HG03139 (cell line): ENCODE measurements at regions not wholly inside any gene's neighbourhood (a gene's known extent, or its start where the extent isn't known, plus 50 kb on each side); places are given as distances from the start of the nearest gene placed in this dataset.
A peak's percentile ranks its signal among the peaks of the same experiment; 100 is the strongest.

Experiments used
- ATAC-seq: cut with Tn5 transposase; IDR thresholded peaks from one replicate; pipeline ENCODE4 v1.9.1; 2021; ENCODE audit not compliant: unreplicated experiment

GRCh38 chr14:22419620-22420019 is 169.4 kb downstream of the DAD1 start:
- no peak for ATAC-seq

GRCh38 chr14:22418631-22419030 is 170.4 kb downstream of the DAD1 start:
- ATAC-seq, result peak; percentile 80

DNA sequence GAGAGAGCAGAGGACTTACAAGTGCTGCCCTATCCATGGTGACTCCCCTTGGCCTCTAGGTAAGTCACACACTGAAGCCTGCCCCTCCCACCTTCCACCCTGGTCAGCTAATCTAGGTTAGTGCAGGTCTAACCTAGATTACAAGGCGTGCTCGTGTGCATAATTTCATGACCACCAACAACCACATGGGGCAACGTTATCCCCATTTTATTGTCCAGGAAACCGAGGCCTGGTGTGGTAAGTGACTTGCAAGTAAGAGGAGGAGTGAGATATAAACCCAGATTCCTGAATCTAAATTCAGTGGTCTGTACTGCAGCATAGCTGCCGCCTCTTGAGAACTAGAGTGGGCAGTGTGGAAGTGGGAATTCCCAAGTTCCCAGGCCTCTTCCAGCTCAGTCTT is 171.1 kb downstream of the DAD1 start:
- no peak for ATAC-seq

- ATAC-seq, result no peak
Observed at GRCh38 chr14:22416193-22416592, 172.8 kb downstream of the DAD1 start.

DNA sequence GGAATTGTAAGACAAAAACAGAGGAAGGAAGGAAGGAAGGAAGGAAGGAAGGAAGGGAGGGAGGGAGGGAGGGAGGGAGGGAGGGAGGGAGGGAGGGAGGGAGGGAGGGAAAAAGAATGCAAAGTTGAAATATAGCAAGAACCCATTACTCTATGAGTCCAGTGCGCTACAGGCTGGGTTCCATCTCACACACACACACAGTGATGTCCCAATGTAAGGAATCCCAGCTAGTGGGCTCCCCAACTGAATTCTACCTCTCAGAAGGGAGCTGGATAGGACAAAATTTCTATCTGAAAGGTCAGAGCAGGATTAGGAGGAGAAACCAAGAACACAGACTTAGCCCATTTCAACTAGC is 173.4 kb downstream of the DAD1 start:
- ATAC-seq, result no peak

DNA sequence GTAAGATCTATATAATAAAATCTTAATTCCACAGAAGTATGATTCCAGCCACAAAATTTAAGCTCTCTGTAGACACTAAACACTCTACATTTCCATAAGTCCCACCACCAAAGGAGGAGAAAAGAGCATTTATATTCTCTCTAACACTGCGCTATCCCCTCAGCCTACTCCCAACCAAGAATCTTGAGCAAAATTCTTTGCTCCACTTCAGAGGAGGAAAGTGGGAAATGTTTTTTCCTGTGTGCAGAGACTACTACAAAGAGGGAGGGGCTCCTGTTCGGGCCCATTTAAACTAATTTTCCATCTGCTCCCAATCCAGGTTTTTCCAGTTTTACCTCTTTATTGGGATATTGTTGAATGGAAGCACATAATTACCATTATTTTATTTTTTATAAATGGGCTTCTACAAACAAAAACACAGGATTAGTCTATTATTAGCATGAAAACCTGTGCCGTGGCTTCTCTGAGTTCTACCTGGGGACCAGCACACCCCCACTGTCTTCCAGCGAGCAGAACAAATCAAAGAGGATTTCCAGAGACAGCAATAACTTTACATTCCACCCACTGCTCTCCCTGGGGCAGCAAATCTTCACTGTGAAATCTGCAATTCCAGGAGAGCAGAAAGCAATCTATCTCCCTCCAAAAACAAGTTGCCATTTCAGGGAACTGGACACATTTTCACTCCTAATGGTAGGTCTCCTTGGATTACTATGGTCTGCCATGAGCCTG is 174.0 kb downstream of the DAD1 start:
- ATAC-seq, result no peak

DNA sequence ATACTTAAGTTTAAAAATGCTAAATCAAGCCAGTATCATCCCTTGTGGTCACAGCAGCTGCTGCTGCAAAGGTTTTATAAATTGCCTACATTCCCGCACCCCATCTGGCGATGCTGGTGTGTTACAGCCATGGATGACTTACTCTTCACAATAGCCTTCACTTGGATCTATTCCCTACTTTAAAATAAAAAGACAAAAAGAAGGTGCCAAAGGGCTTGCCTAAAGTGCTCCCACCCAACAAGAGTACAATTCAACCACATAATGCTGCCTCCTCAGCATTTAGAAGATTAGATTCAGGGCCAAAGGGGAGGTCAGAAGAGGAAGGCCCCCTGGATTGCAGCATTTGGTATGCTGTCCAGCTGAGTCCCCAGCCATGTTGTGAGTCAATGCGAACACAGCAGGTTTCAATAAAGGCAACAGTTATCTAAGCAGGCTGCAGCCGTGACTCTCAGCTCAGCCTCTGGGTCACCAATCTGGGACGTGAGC is 176.1 kb downstream of the DAD1 start:
- ATAC-seq, result no peak

- no peak for ATAC-seq
Observed at GRCh38 chr14:22411398-22412055, 177.5 kb downstream of the DAD1 start.

DNA sequence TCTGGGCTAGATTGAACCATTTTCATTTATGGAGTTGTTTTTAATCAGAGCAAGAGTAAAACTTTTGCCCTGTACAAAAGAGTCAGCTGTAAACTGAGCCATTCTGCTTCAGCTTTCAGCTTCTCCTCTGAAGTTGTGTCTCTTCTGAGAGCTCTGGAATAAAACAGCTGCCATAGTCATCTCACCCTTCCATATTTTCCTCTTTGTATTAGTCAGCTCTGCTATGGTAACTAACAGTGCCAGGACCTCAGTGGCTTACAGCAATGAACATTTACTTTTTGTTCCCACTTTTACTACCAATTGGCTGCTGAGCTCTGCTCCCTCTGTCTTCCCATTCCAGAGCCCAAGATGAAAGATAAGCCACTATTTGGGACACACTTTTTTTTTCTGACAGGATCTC is 178.5 kb downstream of the DAD1 start:
- ATAC-seq, result no peak

DNA sequence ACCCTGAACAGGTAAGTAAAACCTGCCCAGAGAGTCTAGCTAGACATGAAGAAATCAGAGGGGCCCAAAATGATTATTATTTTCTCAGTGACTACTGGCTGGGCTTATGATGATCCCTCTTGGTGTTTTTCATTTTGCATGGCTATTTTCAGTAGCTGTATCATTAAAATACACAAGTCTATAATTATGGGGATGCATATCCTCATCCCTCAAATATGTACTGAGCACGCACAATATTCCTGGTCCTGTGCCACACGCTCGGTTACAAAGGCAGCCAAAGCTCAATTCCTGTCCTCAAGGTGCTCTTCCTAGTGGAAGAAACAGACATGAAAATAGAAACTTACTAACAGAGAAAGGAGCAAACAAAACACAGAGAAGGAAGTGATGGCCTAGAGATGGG is 180.0 kb downstream of the DAD1 start:
- no peak for ATAC-seq

- no peak for ATAC-seq
Observed at GRCh38 chr14:22408547-22408946, 180.5 kb downstream of the DAD1 start.

- ATAC-seq, result no peak
Observed at GRCh38 chr14:22407033-22407432, 182.0 kb downstream of the DAD1 start.

DNA sequence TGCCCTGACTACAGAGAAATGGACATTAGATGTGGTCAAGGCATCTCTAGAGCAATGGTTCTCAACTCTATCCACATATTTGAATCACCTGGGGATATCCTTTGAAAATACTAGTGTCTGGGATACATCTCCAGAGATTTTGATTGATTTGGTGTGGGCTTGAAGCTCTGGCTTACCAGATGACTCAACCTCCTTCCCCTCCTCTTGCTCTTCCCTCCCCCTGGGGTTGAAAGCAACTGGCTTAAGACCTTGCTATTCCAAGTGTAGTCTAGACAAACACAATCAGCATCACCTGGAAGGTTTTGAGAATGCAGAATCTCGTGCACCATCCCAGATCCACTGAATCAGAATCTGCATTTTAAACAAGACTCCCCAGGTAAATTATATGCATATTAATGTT is 183.8 kb downstream of the DAD1 start:
- ATAC-seq, result no peak

DNA sequence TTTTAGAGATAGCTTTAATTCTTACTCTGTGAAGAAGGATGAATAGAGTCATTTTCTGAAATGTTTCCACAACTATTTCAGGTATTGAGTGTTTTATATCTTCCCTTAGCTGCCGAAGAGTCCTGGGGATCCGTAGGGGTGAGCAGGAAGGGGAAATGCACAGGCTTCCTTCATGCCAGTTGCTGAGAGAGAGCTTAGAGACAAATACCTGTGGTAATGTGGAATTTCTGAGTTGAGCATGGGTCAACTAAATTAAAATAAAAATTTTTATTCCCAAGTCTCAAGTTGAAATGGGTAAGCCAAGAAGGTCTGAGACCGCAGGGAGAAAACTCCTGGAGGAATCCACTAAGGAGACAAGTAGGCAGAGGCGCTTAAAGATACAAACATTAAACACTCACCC is 185.7 kb downstream of the DAD1 start:
- no peak for ATAC-seq

- no peak for ATAC-seq
Observed at GRCh38 chr14:22400655-22401259, 188.3 kb downstream of the DAD1 start.

DNA sequence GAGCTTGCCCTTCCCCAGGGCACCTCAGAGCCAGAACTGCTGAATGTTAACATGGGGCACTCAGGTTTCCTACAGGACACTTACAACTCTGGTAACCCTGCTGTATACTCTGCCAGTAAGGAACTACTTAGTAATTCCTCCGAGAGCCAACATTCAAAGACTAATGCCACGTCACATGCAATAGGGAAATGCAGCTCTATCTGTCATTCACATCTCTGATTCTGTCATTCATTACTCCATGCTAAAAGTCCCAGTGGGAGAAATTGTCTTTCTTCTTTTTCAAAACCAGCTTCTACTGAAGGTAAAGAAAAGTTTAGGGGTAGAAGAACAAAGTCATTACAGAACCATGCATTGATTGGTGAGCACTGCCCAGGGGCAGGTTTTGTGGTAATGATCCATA is 189.2 kb downstream of the DAD1 start:
- no peak for ATAC-seq

GRCh38 chr14:22397221-22397737 is 191.7 kb downstream of the DAD1 start:
- ATAC-seq, result no peak

GRCh38 chr14:22395803-22396202 is 193.2 kb downstream of the DAD1 start:
- no peak for ATAC-seq

- no peak for ATAC-seq
Observed at GRCh38 chr14:22394616-22395015, 194.4 kb downstream of the DAD1 start.

- ATAC-seq, result no peak
Observed at GRCh38 chr14:22393796-22394195, 195.2 kb downstream of the DAD1 start.

DNA sequence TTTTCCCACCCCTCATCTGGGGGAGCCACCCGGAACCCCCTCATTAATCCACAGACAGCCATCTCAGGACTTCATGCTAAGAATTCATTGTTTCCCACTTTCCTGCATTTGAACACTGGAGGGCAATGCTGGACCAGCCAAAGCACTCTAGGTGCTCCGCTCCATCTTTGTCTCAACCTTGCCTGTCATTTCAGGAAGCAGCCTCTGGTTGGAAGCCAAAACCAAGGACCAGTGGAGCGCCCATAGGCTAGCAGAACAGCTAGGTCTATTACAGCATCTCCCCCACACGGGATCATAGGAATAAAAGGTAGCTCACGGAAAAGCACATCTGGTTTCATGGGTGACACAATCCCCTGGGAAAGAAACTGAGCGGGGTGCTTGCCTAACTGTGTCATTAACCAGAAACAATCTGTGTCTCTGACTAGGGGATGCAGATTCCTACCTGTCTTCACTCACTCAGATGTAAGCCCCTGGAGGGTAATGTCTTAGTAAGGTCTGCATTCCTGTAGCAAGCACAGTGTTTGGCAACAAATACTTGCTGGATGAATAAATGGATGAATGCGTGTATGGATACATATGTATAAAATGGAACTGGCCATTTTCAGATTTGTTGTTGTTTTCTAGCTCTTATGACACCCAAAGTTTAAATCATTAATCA is 197.0 kb downstream of the DAD1 start:
- no peak for ATAC-seq
